MV-4-11 (cell line): ENCODE measurements at regions not wholly inside any gene's neighbourhood (a gene's known extent, or its start where the extent isn't known, plus 50 kb on each side); places are given as distances from the start of the nearest gene placed in this dataset.

Experiments
- DNase-seq: peaks from one replicate; lab custom pipeline; 2025; lab: John Stamatoyannopoulos, UW

GRCh38 chr11:70028147-70028855, 49.8 kb upstream of the ANO1 start:
- no peak for DNase-seq
